CD14-positive monocyte (primary cell): ENCODE measurements at regions not wholly inside any gene's neighbourhood (a gene's known extent, or its start where the extent isn't known, plus 50 kb on each side); places are given as distances from the start of the nearest gene placed in this dataset.

ENCODE experiments used
- DNase-seq, 3 donors: peaks; one replicate each; pipeline ENCODE4 v3.0.0-alpha.2; 2011 to 2022
- H2AFZ ChIP-seq: 2 replicates; pipeline ENCODE4 v1.6.0; 2012; ENCODE audit warnings: mild to moderate bottlenecking, low read depth, low read length, inconsistent platforms; ENCODE audit not compliant: insufficient read depth, poor library complexity, severe bottlenecking
- H3K27ac ChIP-seq, 2 donors: 1 replicate in 1 of 2; 2 replicates in 1 of 2; pipeline ENCODE4 v1.5.1; 2012 to 2013; ENCODE audit warnings: low read length in 2 of 2, control low read depth in 1 of 2, inconsistent platforms in 1 of 2, low read depth in 1 of 2, mild to moderate bottlenecking in 1 of 2
- H3K27me3 ChIP-seq, 2 donors: one replicate each; pipeline versions ENCODE4 v1.6.0 to v1.6.1; 2011 to 2013; ENCODE audit warnings: low read length in 2 of 2; ENCODE audit not compliant: control insufficient read depth in 2 of 2, insufficient read depth in 2 of 2
- H3K36me3 ChIP-seq, 2 donors: replicated peaks in 1 of 2; 1 replicate in 1 of 2; 2 replicates in 1 of 2; pipeline versions ENCODE4 v1.5.1 to v1.6.1; 2012 to 2013; ENCODE audit warnings: low read length in 2 of 2, control low read depth in 1 of 2, inconsistent platforms in 1 of 2, mild to moderate bottlenecking in 1 of 2; ENCODE audit not compliant: insufficient read depth in 2 of 2, control insufficient read depth in 1 of 2
- H3K4me1 ChIP-seq, 2 donors: 1 replicate in 1 of 2; 2 replicates in 1 of 2; pipeline versions ENCODE4 v1.5.1 to v1.6.1; 2012 to 2013; ENCODE audit warnings: low read length in 2 of 2, control low read depth in 1 of 2, inconsistent platforms in 1 of 2, mild to moderate bottlenecking in 1 of 2, moderate library complexity in 1 of 2; ENCODE audit not compliant: insufficient read depth in 2 of 2, control insufficient read depth in 1 of 2
- H3K4me2 ChIP-seq: replicated peaks from 2 replicates; pipeline ENCODE3; 2012; ENCODE audit warnings: low read length, moderate library complexity, mild to moderate bottlenecking; ENCODE audit not compliant: poor library complexity, severe bottlenecking; ENCODE audit errors: extremely low read depth
- H3K4me3 ChIP-seq, 3 experiments: fragments of 200-600 bp in 1 of 3; sonication (generic) in 1 of 3; replicated peaks in 1 of 3; 1 replicate in 2 of 3; 2 replicates in 1 of 3; pipeline ENCODE4 v1.5.1; 2011 to 2013; ENCODE audit warnings: low read length in 3 of 3, mild to moderate bottlenecking in 3 of 3, control low read depth in 2 of 3, low read depth in 2 of 3, inconsistent platforms in 1 of 3, moderate library complexity in 1 of 3
- H3K79me2 ChIP-seq: 2 replicates; pipeline ENCODE4 v1.6.0; 2012; ENCODE audit warnings: mild to moderate bottlenecking, control low read depth, inconsistent platforms, low read length, moderate library complexity; ENCODE audit not compliant: insufficient read depth
- H3K9ac ChIP-seq: 2 replicates; pipeline ENCODE4 v1.6.0; 2017; ENCODE audit warnings: low read length, mild to moderate bottlenecking; ENCODE audit not compliant: insufficient read depth, poor library complexity, severe bottlenecking
- H3K9me3 ChIP-seq, 2 donors: replicated peaks in 1 of 2; 1 replicate in 1 of 2; 2 replicates in 1 of 2; pipeline versions ENCODE4 v1.5.1 to v1.6.1; 2012 to 2013; ENCODE audit warnings: low read length in 2 of 2, control low read depth in 1 of 2; ENCODE audit not compliant: control insufficient read depth in 1 of 2, insufficient read depth in 1 of 2
- H4K20me1 ChIP-seq: 2 replicates; pipeline ENCODE4 v1.6.0; 2012; ENCODE audit warnings: mild to moderate bottlenecking, low read length, control low read depth, moderate library complexity; ENCODE audit not compliant: insufficient read depth
- H3K27ac Mint-ChIP-seq, 7 donors: one replicate each; pipeline ENCODE4 v1.8.0; 2020; ENCODE audit warnings: mild to moderate bottlenecking in 7 of 7, mixed read lengths in 7 of 7, moderate library complexity in 6 of 7, inconsistent platforms in 2 of 7
- H3K27me3 Mint-ChIP-seq, 3 donors: one replicate each; pipeline ENCODE4 v1.8.0; 2021 to 2022; ENCODE audit warnings: low read depth in 3 of 3, mild to moderate bottlenecking in 3 of 3, mixed read lengths in 3 of 3, moderate library complexity in 3 of 3, inconsistent platforms in 1 of 3
- H3K36me3 Mint-ChIP-seq, 2 donors: one replicate each; pipeline ENCODE4 v1.8.0; 2020; ENCODE audit warnings: mixed read lengths in 2 of 2, inconsistent platforms in 1 of 2, mild to moderate bottlenecking in 1 of 2
- H3K4me1 Mint-ChIP-seq: one replicate; pipeline ENCODE4 v1.8.0; 2020; ENCODE audit warnings: mild to moderate bottlenecking, mixed read lengths
- H3K4me3 Mint-ChIP-seq, 2 donors: one replicate each; pipeline ENCODE4 v1.8.0; 2020; ENCODE audit warnings: mild to moderate bottlenecking in 2 of 2, mixed read lengths in 2 of 2, moderate library complexity in 1 of 2
- H3K9me3 Mint-ChIP-seq, 7 donors: one replicate each; pipeline ENCODE4 v1.8.0; 2020 to 2022; ENCODE audit warnings: mixed read lengths in 7 of 7, mild to moderate bottlenecking in 6 of 7, moderate library complexity in 6 of 7, inconsistent platforms in 2 of 7
- WGBS: methylation state at CpG from one replicate; pipeline ENCODE4 v1.1.5; 2013; ENCODE audit warnings: missing lambda C conversion rate; ENCODE audit not compliant: insufficient coverage; 5-methylcytosine and 5-hydroxymethylcytosine counted together
- intact Hi-C, 2 donors: fragments of 100-400 bp; cut with micrococcal nuclease; formaldehyde crosslinking; loops; one replicate each; pipeline versions ENCODE4 v1.15.0 to v1.15.1; 2023
- TF ChIP-seq, protein P1 (sequence below): fragments of 200-600 bp; IDR thresholded peaks from one replicate; pipeline ENCODE4 v1.8.0; 2022; ENCODE audit warnings: antibody characterized with exemption, mild to moderate bottlenecking

GRCh38 chr5:67405755-67406154, 209.2 kb upstream of the CD180 start:
- Mint-ChIP-seq H3K4me3 (no peak overlapping the region), H3K27me3 (no peaks in the 10 kb centered on the region), H3K9me3 (peaks cover 0 to 6% (median 0%) of the 10 kb centered on the region in 7 donors), H3K4me1 (peaks cover 12% of the 10 kb centered on the region), H3K27ac (no peak overlapping the region), H3K36me3 (no peaks in the 10 kb centered on the region)
- Histone ChIP-seq H3K4me3 (no peak overlapping the region), H2AFZ (no peak overlapping the region), H3K27me3 (no peaks in the 10 kb centered on the region), H3K36me3 (no peaks in the 10 kb centered on the region), H3K79me2 (no peaks in the 10 kb centered on the region), H3K9me3 (no peaks in the 10 kb centered on the region), H3K4me2 (no peak overlapping the region), H3K27ac (no peak overlapping the region), H3K9ac (no peak overlapping the region), H4K20me1 (no peaks in the 10 kb centered on the region), H3K4me1 (peaks cover 7 to 13% of the 10 kb centered on the region in 2 donors)
- DNase-seq, result no peak
- TF ChIP-seq, protein P1, sequence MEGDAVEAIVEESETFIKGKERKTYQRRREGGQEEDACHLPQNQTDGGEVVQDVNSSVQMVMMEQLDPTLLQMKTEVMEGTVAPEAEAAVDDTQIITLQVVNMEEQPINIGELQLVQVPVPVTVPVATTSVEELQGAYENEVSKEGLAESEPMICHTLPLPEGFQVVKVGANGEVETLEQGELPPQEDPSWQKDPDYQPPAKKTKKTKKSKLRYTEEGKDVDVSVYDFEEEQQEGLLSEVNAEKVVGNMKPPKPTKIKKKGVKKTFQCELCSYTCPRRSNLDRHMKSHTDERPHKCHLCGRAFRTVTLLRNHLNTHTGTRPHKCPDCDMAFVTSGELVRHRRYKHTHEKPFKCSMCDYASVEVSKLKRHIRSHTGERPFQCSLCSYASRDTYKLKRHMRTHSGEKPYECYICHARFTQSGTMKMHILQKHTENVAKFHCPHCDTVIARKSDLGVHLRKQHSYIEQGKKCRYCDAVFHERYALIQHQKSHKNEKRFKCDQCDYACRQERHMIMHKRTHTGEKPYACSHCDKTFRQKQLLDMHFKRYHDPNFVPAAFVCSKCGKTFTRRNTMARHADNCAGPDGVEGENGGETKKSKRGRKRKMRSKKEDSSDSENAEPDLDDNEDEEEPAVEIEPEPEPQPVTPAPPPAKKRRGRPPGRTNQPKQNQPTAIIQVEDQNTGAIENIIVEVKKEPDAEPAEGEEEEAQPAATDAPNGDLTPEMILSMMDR, result no peak
- WGBS, result no CpG with 5 or more reads among the region's 3 CpGs
- intact Hi-C loops, result no loop called here

- no peak overlapping the region for H3K9ac ChIP-seq
- H3K9me3 Mint-ChIP-seq, result peaks cover 0 to 2% (median 0%) of the 10 kb centered on the region in 7 donors
These were observed 208.4 kb upstream of the CD180 start for GRCh38 chr5:67405101-67405364.

More at GRCh38 chr5:67405101-67405364, 208.4 kb upstream of the CD180 start:
- no peak overlapping the region for H3K27ac ChIP-seq
- no peaks in the 10 kb centered on the region for H3K36me3 ChIP-seq
- H2AFZ ChIP-seq, result no peak overlapping the region
- no peaks in the 10 kb centered on the region for H3K79me2 ChIP-seq
- no peaks in the 10 kb centered on the region for H3K9me3 ChIP-seq
- H4K20me1 ChIP-seq, result no peaks in the 10 kb centered on the region
- no peaks in the 10 kb centered on the region for H3K27me3 ChIP-seq
- Mint-ChIP-seq H3K4me3 (no peak overlapping the region), H3K27me3 (no peaks in the 10 kb centered on the region), H3K4me1 (peaks cover 12% of the 10 kb centered on the region), H3K27ac (no peak overlapping the region), H3K36me3 (no peaks in the 10 kb centered on the region)
- H3K4me1 ChIP-seq, result peaks cover 7 to 13% of the 10 kb centered on the region in 2 donors
- no CpG with 5 or more reads among the region's 3 CpGs for WGBS
- no peak overlapping the region for H3K4me2 ChIP-seq
- DNase-seq, result no peak
- intact Hi-C loops, result no loop called here
- H3K4me3 ChIP-seq, result no peak overlapping the region
- TF ChIP-seq, protein P1, result no peak
